Prostate gland (tissue), 2 donors: ENCODE measurements at regions not wholly inside any gene's neighbourhood (a gene's known extent, or its start where the extent isn't known, plus 50 kb on each side); places are given as distances from the start of the nearest gene placed in this dataset.
A peak's percentile ranks its signal among the peaks of the same experiment; 100 is the strongest.

Experiments used
- DNase-seq: peaks from one replicate; pipeline ENCODE4 v3.0.0-alpha.2; 2019; ENCODE audit warnings: low spot score
- H3K27ac ChIP-seq, 2 donors: fragments of 200-600 bp; sonication (generic); 2 replicates each; pipeline ENCODE4 v1.5.1; 2017 to 2019
- H3K27me3 ChIP-seq: fragments of 200-600 bp; sonication (generic); replicated peaks from 2 replicates; pipeline ENCODE4 v1.5.1; 2019; ENCODE audit not compliant: insufficient read depth
- H3K36me3 ChIP-seq, 2 donors: fragments of 200-600 bp; sonication (generic); 1 replicate in 1 of 2; 2 replicates in 1 of 2; pipeline versions ENCODE4 v1.5.1 to v1.8.1; 2017 to 2019
- H3K4me1 ChIP-seq: fragments of 200-600 bp; sonication (generic); replicated peaks from 2 replicates; pipeline ENCODE4 v1.5.1; 2019
- H3K4me3 ChIP-seq, 2 donors: fragments of 200-600 bp; sonication (generic); 2 replicates each; pipeline ENCODE4 v1.5.1; 2017 to 2019
- H3K9me3 ChIP-seq: fragments of 200-600 bp; sonication (generic); 2 replicates; pipeline ENCODE4 v1.5.1; 2017
- CTCF ChIP-seq, 4 experiments: fragments of 200-600 bp in 2 of 4; fragments of 450-650 bp in 2 of 4; sonication (generic) in 2 of 4; IDR thresholded peaks; 1 replicate in 3 of 4; 2 replicates in 1 of 4; pipeline ENCODE4 v1.5.1; 2016 to 2019; ENCODE audit warnings: antibody characterized with exemption in 4 of 4, mild to moderate bottlenecking in 2 of 4, moderate library complexity in 2 of 4
- POLR2A ChIP-seq: fragments of 450-650 bp; IDR thresholded peaks from one replicate; pipeline ENCODE4 v1.6.1; 2016; ENCODE audit warnings: antibody characterized with exemption, mild to moderate bottlenecking
- POLR2AphosphoS5 ChIP-seq: sonication (generic); formaldehyde crosslinking; IDR thresholded peaks from one replicate; pipeline ENCODE4 v1.6.1; 2017; ENCODE audit warnings: antibody characterized with exemption
- WGBS: methylation state at CpG from one replicate; pipeline ENCODE4 v1.1.5; 2018; 5-methylcytosine and 5-hydroxymethylcytosine counted together
- intact Hi-C: fragments of 100-400 bp; cut with DNase I; formaldehyde crosslinking; loops from one replicate; pipeline ENCODE4 v1.14.2; 2022

GRCh38 chr12:115384391-115384790 is 700.4 kb upstream of the TBX3 start:
- Histone ChIP-seq H3K4me3 (no peak overlapping the region), H3K4me1 (no peaks in the 10 kb centered on the region), H3K36me3 (no peaks in the 10 kb centered on the region), H3K27me3 (no peaks in the 10 kb centered on the region), H3K9me3 (no peaks in the 10 kb centered on the region), H3K27ac (no peak overlapping the region)
- DNase-seq: no peak
- TF ChIP-seq POLR2AphosphoS5 (no peak), CTCF (IDR thresholded peaks at IDR 0.05) (no peak), POLR2A (no peak)
- intact Hi-C loops: no loop called here
- WGBS: 70% methylated on average over 5 of the region's 5 CpGs

DNA sequence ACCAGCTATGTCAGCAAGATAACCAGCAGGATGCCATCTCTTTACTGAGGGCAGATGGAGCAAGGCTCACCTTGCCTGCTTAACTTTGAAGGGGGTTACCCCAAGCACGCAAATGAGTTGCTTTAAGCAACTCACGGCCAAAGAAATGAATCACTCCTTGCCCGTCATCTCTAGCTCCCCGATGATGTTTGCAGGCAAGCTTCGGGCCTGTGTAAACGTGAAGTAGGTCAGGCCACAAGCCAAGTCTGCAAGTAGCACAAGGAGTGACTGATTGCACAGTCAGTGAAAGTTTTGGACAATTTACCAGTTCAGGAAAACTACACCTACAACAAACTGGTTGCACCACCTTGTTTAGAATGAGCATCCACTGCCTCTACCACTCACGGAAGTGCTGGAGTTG is 699.7 kb upstream of the TBX3 start:
- H3K27ac ChIP-seq: no peak overlapping the region
- peak; percentile 92 for DNase-seq
- peak; percentile 95 for TF ChIP-seq POLR2AphosphoS5
- no peak for TF ChIP-seq CTCF (IDR thresholded peaks at IDR 0.05)
- no peaks in the 10 kb centered on the region for H3K4me1 ChIP-seq
- H3K36me3 ChIP-seq: no peaks in the 10 kb centered on the region
- intact Hi-C loops: no loop called here
- WGBS: 17% methylated on average over 7 of the region's 7 CpGs
- H3K9me3 ChIP-seq: no peaks in the 10 kb centered on the region
- no peak overlapping the region for H3K4me3 ChIP-seq
- no peaks in the 10 kb centered on the region for H3K27me3 ChIP-seq

DNA sequence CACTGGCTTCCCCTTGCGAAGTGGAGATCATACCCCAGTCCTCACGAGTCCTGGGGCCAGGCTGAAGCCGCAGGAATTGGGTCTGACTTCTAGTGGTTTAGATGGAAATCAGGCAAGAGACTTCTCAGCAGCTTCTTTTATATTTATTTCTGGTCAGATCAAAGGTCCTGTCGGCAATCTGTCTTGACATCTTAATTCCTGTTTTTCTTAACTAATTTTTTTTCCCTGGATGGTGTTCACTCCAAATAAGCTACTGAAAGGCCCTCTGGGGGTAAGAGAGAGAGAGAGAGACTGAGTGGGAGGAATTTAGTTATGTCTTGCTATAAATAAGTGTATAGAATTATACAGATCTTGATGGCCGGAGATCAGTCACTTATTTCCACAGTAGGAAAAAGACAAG is 698.7 kb upstream of the TBX3 start:
- DNase-seq: no peak
- intact Hi-C loops: no loop called here
- Histone ChIP-seq H3K27ac (no peak overlapping the region), H3K4me3 (no peak overlapping the region), H3K9me3 (no peaks in the 10 kb centered on the region), H3K27me3 (no peaks in the 10 kb centered on the region), H3K4me1 (no peaks in the 10 kb centered on the region), H3K36me3 (no peaks in the 10 kb centered on the region)
- no peak for TF ChIP-seq POLR2A
- no peak for TF ChIP-seq CTCF (IDR thresholded peaks at IDR 0.05)
- no peak for TF ChIP-seq POLR2AphosphoS5
- 91% methylated on average over 5 of the region's 5 CpGs for WGBS

DNA sequence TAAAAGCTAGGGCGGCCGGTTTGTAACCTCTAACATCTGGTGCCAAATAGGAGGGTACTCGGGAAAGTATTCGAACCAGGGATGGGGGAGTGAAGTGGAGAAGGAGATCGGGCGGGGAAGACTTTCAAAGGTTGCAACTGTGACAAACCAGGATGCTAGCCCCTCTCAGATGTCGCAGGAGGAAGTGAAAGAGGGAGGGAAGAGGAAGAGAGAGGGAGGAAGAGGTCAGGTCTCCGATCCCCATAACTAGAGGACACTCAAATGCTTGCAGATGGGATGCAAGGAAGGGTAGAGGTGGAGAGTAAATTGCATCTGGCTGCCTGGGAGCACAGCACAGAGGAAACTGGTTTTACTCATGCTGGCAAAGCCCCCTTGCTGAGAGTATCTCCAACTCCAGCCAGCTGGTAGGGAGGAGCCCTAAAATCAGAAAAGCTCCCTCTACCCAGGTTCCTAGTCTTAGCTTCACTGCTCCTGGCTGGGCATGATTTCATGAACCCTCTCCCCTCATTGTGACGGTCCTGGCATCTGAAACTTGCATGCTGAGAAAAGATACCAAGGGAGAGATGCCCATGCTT is 696.7 kb upstream of the TBX3 start:
- DNase-seq: no peak
- no peak overlapping the region for H3K27ac ChIP-seq
- no peaks in the 10 kb centered on the region for H3K36me3 ChIP-seq
- H3K9me3 ChIP-seq: no peaks in the 10 kb centered on the region
- no peak overlapping the region for H3K4me3 ChIP-seq
- H3K4me1 ChIP-seq: no peaks in the 10 kb centered on the region
- intact Hi-C loops: no loop called here
- TF ChIP-seq POLR2A (no peak), CTCF (IDR thresholded peaks at IDR 0.05) (no peak), POLR2AphosphoS5 (no peak)
- H3K27me3 ChIP-seq: no peaks in the 10 kb centered on the region
- 74% methylated on average over 9 of the region's 9 CpGs for WGBS

GRCh38 chr12:115378291-115378690 is 694.3 kb upstream of the TBX3 start:
- no peak for DNase-seq
- Histone ChIP-seq H3K4me3 (no peak overlapping the region), H3K9me3 (no peaks in the 10 kb centered on the region), H3K27ac (no peak overlapping the region), H3K27me3 (no peaks in the 10 kb centered on the region), H3K4me1 (no peaks in the 10 kb centered on the region), H3K36me3 (no peaks in the 10 kb centered on the region)
- intact Hi-C loops: no loop called here
- 58% methylated on average over 2 of the region's 2 CpGs for WGBS
- TF ChIP-seq POLR2AphosphoS5: no peak
- TF ChIP-seq CTCF (IDR thresholded peaks at IDR 0.05): no peak
- no peak for TF ChIP-seq POLR2A
